Liver (tissue), 3 donors: ENCODE measurements at regions not wholly inside any gene's neighbourhood (a gene's known extent, or its start where the extent isn't known, plus 50 kb on each side); places are given as distances from the start of the nearest gene placed in this dataset.

Experiments used
- GABPA ChIP-seq, 2 donors: IDR thresholded peaks in 1 of 2; conservative IDR thresholded peaks in 1 of 2; 2 replicates each; pipeline ENCODE4 v1.6.1; 2016; ENCODE audit warnings: antibody characterized with exemption in 2 of 2, mild to moderate bottlenecking in 1 of 2, moderate library complexity in 1 of 2
- HNF4A ChIP-seq, 2 donors: conservative IDR thresholded peaks; 2 replicates each; pipeline ENCODE4 v1.6.1; 2016; ENCODE audit warnings: antibody characterized with exemption in 2 of 2, mild to moderate bottlenecking in 2 of 2
- JUND ChIP-seq, 2 donors: IDR thresholded peaks; 2 replicates each; pipeline ENCODE4 v1.6.1; 2016; ENCODE audit warnings: antibody characterized with exemption in 2 of 2
- NR2F2 ChIP-seq: IDR thresholded peaks from 2 replicates; pipeline ENCODE4 v1.6.1; 2016; ENCODE audit warnings: antibody characterized with exemption
- RAD21 ChIP-seq, 2 donors: IDR thresholded peaks; 2 replicates each; pipeline ENCODE4 v1.6.1; 2016; ENCODE audit warnings: antibody characterized with exemption in 2 of 2, mild to moderate bottlenecking in 2 of 2
- REST ChIP-seq: IDR thresholded peaks from 2 replicates; pipeline ENCODE4 v1.6.1; 2016; ENCODE audit warnings: antibody characterized with exemption, mild to moderate bottlenecking
- SP1 ChIP-seq: IDR thresholded peaks from 2 replicates; pipeline ENCODE4 v1.6.1; 2018; ENCODE audit warnings: antibody characterized with exemption, mild to moderate bottlenecking
- YY1 ChIP-seq: IDR thresholded peaks from 2 replicates; pipeline ENCODE4 v1.6.1; 2016; ENCODE audit warnings: antibody characterized with exemption, mild to moderate bottlenecking
- TF ChIP-seq, protein P1 (sequence below): fragments of 150-350 bp; IDR thresholded peaks from 2 replicates; pipeline ENCODE4 v1.5.1; 2017; ENCODE audit warnings: improper control_type of control experiment, low read depth, low read length; ENCODE audit not compliant: missing input control
- TF ChIP-seq, protein P2 (sequence below): IDR thresholded peaks from 2 replicates; pipeline ENCODE4 v1.6.1; 2016; ENCODE audit warnings: antibody characterized with exemption
- donor health status: healthy.
- donor health status: healthy.

DNA sequence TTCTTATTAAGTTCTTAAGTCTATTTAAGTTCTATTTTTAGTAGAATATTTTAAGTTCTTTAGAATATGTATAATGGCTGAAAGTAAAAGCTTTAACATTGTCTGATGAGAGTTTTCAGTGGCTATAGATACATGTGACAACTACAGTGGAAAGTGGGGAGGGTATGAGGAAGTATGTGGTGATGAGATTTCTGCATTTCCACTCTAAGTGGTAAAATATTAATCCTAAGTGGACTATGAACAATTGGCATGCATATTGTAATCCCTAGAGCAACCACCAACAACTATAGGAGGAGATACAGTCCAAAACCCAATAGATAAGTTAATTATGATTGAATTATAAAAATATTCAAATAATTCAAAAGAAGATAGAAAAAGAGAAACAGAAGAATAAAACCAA is 183.6 kb downstream of the GADD45G start:
- TF ChIP-seq, protein P1, sequence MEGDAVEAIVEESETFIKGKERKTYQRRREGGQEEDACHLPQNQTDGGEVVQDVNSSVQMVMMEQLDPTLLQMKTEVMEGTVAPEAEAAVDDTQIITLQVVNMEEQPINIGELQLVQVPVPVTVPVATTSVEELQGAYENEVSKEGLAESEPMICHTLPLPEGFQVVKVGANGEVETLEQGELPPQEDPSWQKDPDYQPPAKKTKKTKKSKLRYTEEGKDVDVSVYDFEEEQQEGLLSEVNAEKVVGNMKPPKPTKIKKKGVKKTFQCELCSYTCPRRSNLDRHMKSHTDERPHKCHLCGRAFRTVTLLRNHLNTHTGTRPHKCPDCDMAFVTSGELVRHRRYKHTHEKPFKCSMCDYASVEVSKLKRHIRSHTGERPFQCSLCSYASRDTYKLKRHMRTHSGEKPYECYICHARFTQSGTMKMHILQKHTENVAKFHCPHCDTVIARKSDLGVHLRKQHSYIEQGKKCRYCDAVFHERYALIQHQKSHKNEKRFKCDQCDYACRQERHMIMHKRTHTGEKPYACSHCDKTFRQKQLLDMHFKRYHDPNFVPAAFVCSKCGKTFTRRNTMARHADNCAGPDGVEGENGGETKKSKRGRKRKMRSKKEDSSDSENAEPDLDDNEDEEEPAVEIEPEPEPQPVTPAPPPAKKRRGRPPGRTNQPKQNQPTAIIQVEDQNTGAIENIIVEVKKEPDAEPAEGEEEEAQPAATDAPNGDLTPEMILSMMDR, result peak; percentile 17
- TF ChIP-seq GABPA (IDR thresholded peaks at IDR 0.05 in 1 of 2, conservative IDR thresholded peaks at IDR 0.05 in 1 of 2) (no peak), JUND (IDR thresholded peaks at IDR 0.05) (no peak), NR2F2 (no peak), YY1 (no peak), HNF4A (conservative IDR thresholded peaks at IDR 0.05) (peak; percentile 65 to 76), REST (no peak), RAD21 (IDR thresholded peaks at IDR 0.05) (peak; percentile 16 to 51), SP1 (peak; percentile 54)
- TF ChIP-seq, protein P2, sequence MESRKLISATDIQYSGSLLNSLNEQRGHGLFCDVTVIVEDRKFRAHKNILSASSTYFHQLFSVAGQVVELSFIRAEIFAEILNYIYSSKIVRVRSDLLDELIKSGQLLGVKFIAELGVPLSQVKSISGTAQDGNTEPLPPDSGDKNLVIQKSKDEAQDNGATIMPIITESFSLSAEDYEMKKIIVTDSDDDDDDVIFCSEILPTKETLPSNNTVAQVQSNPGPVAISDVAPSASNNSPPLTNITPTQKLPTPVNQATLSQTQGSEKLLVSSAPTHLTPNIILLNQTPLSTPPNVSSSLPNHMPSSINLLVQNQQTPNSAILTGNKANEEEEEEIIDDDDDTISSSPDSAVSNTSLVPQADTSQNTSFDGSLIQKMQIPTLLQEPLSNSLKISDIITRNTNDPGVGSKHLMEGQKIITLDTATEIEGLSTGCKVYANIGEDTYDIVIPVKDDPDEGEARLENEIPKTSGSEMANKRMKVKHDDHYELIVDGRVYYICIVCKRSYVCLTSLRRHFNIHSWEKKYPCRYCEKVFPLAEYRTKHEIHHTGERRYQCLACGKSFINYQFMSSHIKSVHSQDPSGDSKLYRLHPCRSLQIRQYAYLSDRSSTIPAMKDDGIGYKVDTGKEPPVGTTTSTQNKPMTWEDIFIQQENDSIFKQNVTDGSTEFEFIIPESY, result no peak
